ENCODE measurements at regions not wholly inside any gene's neighbourhood (a gene's known extent, or its start where the extent isn't known, plus 50 kb on each side); places are given as distances from the start of the nearest gene placed in this dataset.

DNA sequence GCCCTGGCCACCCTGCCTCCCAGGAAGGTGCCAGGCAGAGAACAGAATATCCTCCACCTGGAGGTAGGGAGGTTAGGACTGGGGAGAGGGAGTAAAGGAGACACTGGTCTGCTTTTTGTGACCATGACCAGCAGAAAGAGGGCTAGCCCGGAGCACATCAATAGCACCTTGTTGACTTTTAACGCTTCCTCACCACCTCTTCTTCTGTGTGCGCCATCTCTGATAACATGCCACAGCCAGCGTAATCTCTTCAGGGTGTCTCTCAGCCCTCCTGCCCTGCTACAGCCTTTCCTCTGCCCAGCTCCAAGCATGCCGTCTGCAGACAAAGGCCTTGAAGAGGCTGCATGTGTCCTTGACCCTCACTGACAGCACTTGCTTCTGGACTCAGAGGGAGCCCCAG, 50.9 kb upstream of the GJA5 start:
- TF ChIP-seq, protein P1, sequence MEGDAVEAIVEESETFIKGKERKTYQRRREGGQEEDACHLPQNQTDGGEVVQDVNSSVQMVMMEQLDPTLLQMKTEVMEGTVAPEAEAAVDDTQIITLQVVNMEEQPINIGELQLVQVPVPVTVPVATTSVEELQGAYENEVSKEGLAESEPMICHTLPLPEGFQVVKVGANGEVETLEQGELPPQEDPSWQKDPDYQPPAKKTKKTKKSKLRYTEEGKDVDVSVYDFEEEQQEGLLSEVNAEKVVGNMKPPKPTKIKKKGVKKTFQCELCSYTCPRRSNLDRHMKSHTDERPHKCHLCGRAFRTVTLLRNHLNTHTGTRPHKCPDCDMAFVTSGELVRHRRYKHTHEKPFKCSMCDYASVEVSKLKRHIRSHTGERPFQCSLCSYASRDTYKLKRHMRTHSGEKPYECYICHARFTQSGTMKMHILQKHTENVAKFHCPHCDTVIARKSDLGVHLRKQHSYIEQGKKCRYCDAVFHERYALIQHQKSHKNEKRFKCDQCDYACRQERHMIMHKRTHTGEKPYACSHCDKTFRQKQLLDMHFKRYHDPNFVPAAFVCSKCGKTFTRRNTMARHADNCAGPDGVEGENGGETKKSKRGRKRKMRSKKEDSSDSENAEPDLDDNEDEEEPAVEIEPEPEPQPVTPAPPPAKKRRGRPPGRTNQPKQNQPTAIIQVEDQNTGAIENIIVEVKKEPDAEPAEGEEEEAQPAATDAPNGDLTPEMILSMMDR (conservative IDR thresholded peaks at IDR 0.05; ENCODE audit: control insufficient read depth, insufficient read depth, low read depth, low read length), result no peak

DNA sequence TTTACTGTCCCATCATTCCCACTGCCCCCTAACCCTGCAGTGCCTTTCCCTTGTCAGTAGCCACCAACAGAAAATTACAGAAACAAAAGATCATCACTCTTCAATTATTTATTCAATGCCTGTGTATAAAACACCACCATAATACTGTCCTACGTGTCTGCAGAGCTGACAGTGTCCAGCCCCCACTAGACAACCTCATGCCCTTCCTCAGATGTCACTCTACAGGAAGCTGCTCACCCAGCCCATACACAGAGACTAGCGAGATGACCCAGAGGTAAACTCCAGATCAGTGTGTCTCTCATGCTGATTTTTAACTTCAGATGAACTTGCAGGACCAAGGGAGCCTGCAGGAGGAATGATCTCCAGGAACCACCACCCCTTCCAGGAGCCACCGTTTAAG, 51.3 kb upstream of the GJA5 start:
- DNase-seq (ENCODE audit: low read depth), result no peak
- TF ChIP-seq, protein P1 (conservative IDR thresholded peaks at IDR 0.05; ENCODE audit: control insufficient read depth, insufficient read depth, low read depth, low read length), result no peak
- H3K4me3 ChIP-seq (ENCODE audit: control insufficient read depth, low read depth, low read length), result no peak overlapping the region

More for the DNA sequence above, 50.9 kb upstream of the GJA5 start:
- DNase-seq (ENCODE audit: low read depth), result no peak
- H3K4me3 ChIP-seq (ENCODE audit: control insufficient read depth, low read depth, low read length), result no peak overlapping the region

DNA sequence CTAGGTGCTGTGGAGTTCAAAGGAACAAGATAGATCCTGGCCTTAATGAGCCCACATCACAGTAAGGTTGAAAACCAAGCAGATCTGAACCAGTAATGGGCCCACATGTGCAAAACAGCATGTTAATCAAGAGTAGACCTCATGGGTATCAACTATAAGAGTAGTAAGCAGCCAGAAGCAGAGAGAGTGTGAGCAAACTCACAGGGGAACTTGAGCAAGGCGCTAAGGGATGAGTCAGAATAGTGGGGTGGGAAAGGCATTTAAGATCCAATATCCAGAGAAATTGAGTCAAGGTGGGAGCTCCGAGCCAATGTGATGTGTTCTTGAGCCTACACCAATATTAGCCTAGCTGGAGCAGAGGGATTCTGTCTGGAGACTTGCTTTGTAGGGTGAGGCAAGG, 52.4 kb upstream of the GJA5 start:
- DNase-seq (ENCODE audit: low read depth), result peak; percentile 5
- H3K4me3 ChIP-seq (ENCODE audit: control insufficient read depth, low read depth, low read length), result no peak overlapping the region
- TF ChIP-seq, protein P1 (conservative IDR thresholded peaks at IDR 0.05; ENCODE audit: control insufficient read depth, insufficient read depth, low read depth, low read length), result no peak

DNA sequence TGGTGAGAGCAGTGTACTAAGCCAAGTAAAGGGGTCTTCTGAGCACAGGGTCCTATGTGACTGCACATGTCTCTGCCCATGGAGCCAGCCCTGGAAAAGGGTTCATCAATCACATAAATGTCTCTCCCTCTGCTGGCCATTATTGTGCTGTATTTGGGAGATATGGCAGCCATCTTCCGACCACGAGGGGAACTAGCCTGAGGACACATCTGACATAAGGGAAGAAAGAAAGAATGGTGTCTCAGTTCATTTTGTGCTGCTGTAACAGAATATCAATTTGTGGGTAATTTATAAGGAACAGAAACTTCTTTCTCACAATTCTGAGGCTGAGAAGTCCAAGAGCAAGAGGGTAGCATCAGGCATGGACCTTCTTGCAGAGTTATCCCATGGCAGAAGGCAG, 55.1 kb upstream of the GJA5 start:
- no peak for DNase-seq (ENCODE audit: low read depth)
- TF ChIP-seq, protein P1 (conservative IDR thresholded peaks at IDR 0.05; ENCODE audit: control insufficient read depth, insufficient read depth, low read depth, low read length), result no peak
- H3K4me3 ChIP-seq (ENCODE audit: control insufficient read depth, low read depth, low read length), result no peak overlapping the region

DNA sequence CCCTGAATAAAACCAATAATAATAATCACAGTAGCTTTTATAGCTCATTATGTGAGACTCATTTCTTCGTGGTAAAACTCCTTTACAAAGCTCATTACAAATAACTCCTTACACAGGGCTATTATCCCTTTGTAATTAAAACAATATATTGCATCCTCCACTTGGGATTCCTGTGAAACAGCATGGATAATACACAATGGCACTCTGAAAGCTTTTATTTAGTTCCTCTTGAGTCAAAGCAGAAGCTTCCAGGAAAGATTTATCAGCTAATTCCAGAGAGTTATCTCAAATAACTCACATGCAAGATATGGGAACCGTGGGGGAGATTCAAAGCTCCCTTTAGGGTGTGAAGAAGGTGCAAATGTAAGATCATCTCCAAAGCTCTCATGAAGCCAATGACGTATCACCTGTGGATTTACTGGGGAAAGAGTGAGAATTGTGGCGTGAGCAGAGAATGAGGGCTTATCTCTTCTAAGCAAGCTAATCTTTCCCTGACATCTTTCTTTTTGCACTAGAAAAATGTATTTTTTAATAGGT, 60.4 kb upstream of the GJA5 start:
- H3K4me3 ChIP-seq (ENCODE audit: control insufficient read depth, low read depth, low read length), result no peak overlapping the region
- no peak for DNase-seq (ENCODE audit: low read depth)
- TF ChIP-seq, protein P1 (conservative IDR thresholded peaks at IDR 0.05; ENCODE audit: control insufficient read depth, insufficient read depth, low read depth, low read length), result no peak

DNA sequence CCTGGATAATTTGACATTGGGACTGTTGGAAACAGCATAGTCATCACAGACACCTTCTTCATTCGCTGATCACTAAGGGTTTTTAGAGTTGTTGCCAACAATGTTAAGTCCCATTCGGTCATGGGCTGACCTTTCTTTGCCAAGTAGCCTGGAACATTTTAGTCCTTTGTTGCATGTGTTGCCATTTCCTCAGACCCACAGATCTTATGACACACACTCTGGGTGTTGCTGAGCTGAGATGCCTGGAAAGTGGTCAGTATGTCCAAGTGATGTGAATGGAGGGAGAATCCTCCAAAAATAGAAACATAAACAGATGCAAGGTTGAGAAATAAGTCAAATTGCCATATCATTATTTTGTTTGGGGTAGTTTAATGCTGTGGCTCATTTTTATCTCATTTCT, 61.5 kb upstream of the GJA5 start:
- TF ChIP-seq, protein P1 (conservative IDR thresholded peaks at IDR 0.05; ENCODE audit: control insufficient read depth, insufficient read depth, low read depth, low read length), result no peak
- peak; percentile 43 for DNase-seq (ENCODE audit: low read depth)
- H3K4me3 ChIP-seq (ENCODE audit: control insufficient read depth, low read depth, low read length), result no peak overlapping the region

DNA sequence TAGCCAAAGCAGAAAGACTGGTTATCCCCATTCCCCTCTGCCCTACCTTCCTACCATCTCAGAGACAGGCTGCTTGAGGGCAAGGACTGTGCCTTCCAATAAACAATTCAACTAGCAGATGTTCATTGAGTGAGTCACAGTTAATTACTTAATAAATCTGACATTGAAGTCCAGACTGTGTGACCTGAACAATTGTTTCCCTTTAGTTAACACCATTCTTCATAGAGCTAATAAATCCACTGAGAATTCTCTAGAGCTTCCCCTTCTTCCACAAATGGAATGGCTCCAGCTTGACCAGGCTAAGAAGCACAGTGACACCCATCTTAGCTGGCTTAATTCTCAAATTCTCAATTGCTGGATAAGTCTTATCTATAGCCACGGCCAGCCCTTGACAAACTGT, 61.9 kb upstream of the GJA5 start:
- H3K4me3 ChIP-seq (ENCODE audit: control insufficient read depth, low read depth, low read length), result no peak overlapping the region
- peak; percentile 3 for DNase-seq (ENCODE audit: low read depth)
- TF ChIP-seq, protein P1 (conservative IDR thresholded peaks at IDR 0.05; ENCODE audit: control insufficient read depth, insufficient read depth, low read depth, low read length), result no peak

Measured in fibroblast of mammary gland (primary cell).